ENCODE measurements at regions not wholly inside any gene's neighbourhood (a gene's known extent, or its start where the extent isn't known, plus 50 kb on each side); places are given as distances from the start of the nearest gene placed in this dataset.

GRCh38 chr1:218739426-218739825 is 394.3 kb downstream of the TGFB2 start:
- no peak overlapping the region for H3K4me3 ChIP-seq
- H3K27ac ChIP-seq = no peak overlapping the region
- peak in 4 of 11 experiments; percentile 42 to 73 (median 64); a peak in 5 of 22 replicates for TF ChIP-seq Cebpa-rat (IDR thresholded peaks at IDR 0.05)
- no peaks in the 10 kb centered on the region for H3K27me3 ChIP-seq
- H3K9me3 ChIP-seq (replicated peaks in 1 of 11) = peaks cover 0 to 14% (median 5%) of the 10 kb centered on the region in 11 experiments; a peak in 8 of 22 replicates
- peaks cover 0 to 4% (median 0%) of the 10 kb centered on the region in 10 experiments; a peak in 3 of 20 replicates for H3K4me1 ChIP-seq
- no peaks in the 10 kb centered on the region for H4K20me1 ChIP-seq
- H3K4me2 ChIP-seq = peak overlapping the region in 1 of 11 experiments; percentile 1; a peak in 1 of 22 replicates
- H3K36me3 ChIP-seq = no peaks in the 10 kb centered on the region
- H3K9ac ChIP-seq = no peak overlapping the region

GRCh38 chr1:218741852-218742251 is 396.7 kb downstream of the TGFB2 start:
- Histone ChIP-seq H4K20me1 (no peaks in the 10 kb centered on the region), H3K4me1 (peaks cover 0 to 4% (median 0%) of the 10 kb centered on the region in 10 experiments; a peak in 3 of 20 replicates), H3K9ac (no peak overlapping the region), H3K27me3 (no peaks in the 10 kb centered on the region), H3K4me2 (no peak overlapping the region), H3K27ac (no peak overlapping the region), H3K4me3 (no peak overlapping the region), H3K9me3 (replicated peaks in 1 of 11) (peaks cover 0 to 26% (median 6%) of the 10 kb centered on the region in 11 experiments; a peak in 8 of 22 replicates), H3K36me3 (no peaks in the 10 kb centered on the region)
- no peak for TF ChIP-seq Cebpa-rat (IDR thresholded peaks at IDR 0.05)

GRCh38 chr1:218742467-218743262 is 397.5 kb downstream of the TGFB2 start:
- no peaks in the 10 kb centered on the region for H3K36me3 ChIP-seq
- H3K9ac ChIP-seq = no peak overlapping the region
- H3K27me3 ChIP-seq = no peaks in the 10 kb centered on the region
- TF ChIP-seq Cebpa-rat (IDR thresholded peaks at IDR 0.05) = no peak
- H3K4me3 ChIP-seq = no peak overlapping the region
- H3K27ac ChIP-seq = no peak overlapping the region
- H3K4me1 ChIP-seq = peaks cover 0 to 4% (median 0%) of the 10 kb centered on the region in 10 experiments; a peak in 3 of 20 replicates
- no peak overlapping the region for H3K4me2 ChIP-seq
- H4K20me1 ChIP-seq = no peaks in the 10 kb centered on the region
- H3K9me3 ChIP-seq (replicated peaks in 1 of 11) = peaks cover 0 to 26% (median 6%) of the 10 kb centered on the region in 11 experiments; a peak in 9 of 22 replicates

- no peak for TF ChIP-seq Cebpa-rat (IDR thresholded peaks at IDR 0.05)
- no peak overlapping the region for H3K9ac ChIP-seq
- H3K27me3 ChIP-seq = no peaks in the 10 kb centered on the region
- H3K9me3 ChIP-seq (replicated peaks in 1 of 11) = peaks cover 2 to 36% (median 11%) of the 10 kb centered on the region in 11 experiments; a peak in 17 of 22 replicates
- no peak overlapping the region for H3K4me2 ChIP-seq
- H3K27ac ChIP-seq = no peak overlapping the region
- peaks cover 0 to 4% (median 0%) of the 10 kb centered on the region in 10 experiments; a peak in 3 of 20 replicates for H3K4me1 ChIP-seq
- H3K4me3 ChIP-seq = no peak overlapping the region
- H4K20me1 ChIP-seq = no peaks in the 10 kb centered on the region
- no peaks in the 10 kb centered on the region for H3K36me3 ChIP-seq
Observed at GRCh38 chr1:218743861-218744505, 398.8 kb downstream of the TGFB2 start.

- H3K27ac ChIP-seq = no peak overlapping the region
- no peak overlapping the region for H3K4me2 ChIP-seq
- H3K27me3 ChIP-seq = no peaks in the 10 kb centered on the region
- no peaks in the 10 kb centered on the region for H3K36me3 ChIP-seq
- TF ChIP-seq Cebpa-rat (IDR thresholded peaks at IDR 0.05) = no peak
- no peaks in the 10 kb centered on the region for H4K20me1 ChIP-seq
- no peaks in the 10 kb centered on the region for H3K4me1 ChIP-seq
- H3K9me3 ChIP-seq (replicated peaks in 1 of 11) = peaks cover 7 to 38% (median 17%) of the 10 kb centered on the region in 11 experiments; a peak in 18 of 22 replicates
- no peak overlapping the region for H3K9ac ChIP-seq
- no peak overlapping the region for H3K4me3 ChIP-seq
Observed at GRCh38 chr1:218748071-218748470, 402.9 kb downstream of the TGFB2 start.

- H3K4me1 ChIP-seq = no peaks in the 10 kb centered on the region
- no peaks in the 10 kb centered on the region for H3K36me3 ChIP-seq
- H3K4me3 ChIP-seq = no peak overlapping the region
- no peak overlapping the region for H3K4me2 ChIP-seq
- H3K9me3 ChIP-seq (replicated peaks in 1 of 11) = peaks cover 14 to 54% (median 32%) of the 10 kb centered on the region in 11 experiments
- no peaks in the 10 kb centered on the region for H3K27me3 ChIP-seq
- H4K20me1 ChIP-seq = no peaks in the 10 kb centered on the region
- no peak overlapping the region for H3K27ac ChIP-seq
- no peak for TF ChIP-seq Cebpa-rat (IDR thresholded peaks at IDR 0.05)
- no peak overlapping the region for H3K9ac ChIP-seq
Observed at GRCh38 chr1:218750216-218750970, 405.3 kb downstream of the TGFB2 start.

- H3K4me1 ChIP-seq = no peaks in the 10 kb centered on the region
- H3K4me3 ChIP-seq = no peak overlapping the region
- H3K9ac ChIP-seq = no peak overlapping the region
- no peaks in the 10 kb centered on the region for H4K20me1 ChIP-seq
- no peaks in the 10 kb centered on the region for H3K36me3 ChIP-seq
- no peak overlapping the region for H3K4me2 ChIP-seq
- H3K27ac ChIP-seq = no peak overlapping the region
- TF ChIP-seq Cebpa-rat (IDR thresholded peaks at IDR 0.05) = no peak
- peaks cover 14 to 50% (median 33%) of the 10 kb centered on the region in 11 experiments for H3K9me3 ChIP-seq (replicated peaks in 1 of 11)
- no peaks in the 10 kb centered on the region for H3K27me3 ChIP-seq
Observed at GRCh38 chr1:218751208-218751948, 406.2 kb downstream of the TGFB2 start.

GRCh38 chr1:218752126-218752525 is 407.0 kb downstream of the TGFB2 start:
- no peaks in the 10 kb centered on the region for H3K4me1 ChIP-seq
- no peaks in the 10 kb centered on the region for H3K27me3 ChIP-seq
- H4K20me1 ChIP-seq = no peaks in the 10 kb centered on the region
- H3K4me3 ChIP-seq = no peak overlapping the region
- H3K9ac ChIP-seq = no peak overlapping the region
- H3K9me3 ChIP-seq (replicated peaks in 1 of 11) = peaks cover 14 to 50% (median 33%) of the 10 kb centered on the region in 11 experiments
- no peak overlapping the region for H3K27ac ChIP-seq
- TF ChIP-seq Cebpa-rat (IDR thresholded peaks at IDR 0.05) = no peak
- H3K4me2 ChIP-seq = no peak overlapping the region
- no peaks in the 10 kb centered on the region for H3K36me3 ChIP-seq

All from BLaER1 treated with 17β-estradiol and CSF1 and Interleukin-3, amounts not matched to agents 10 nM and 100 nM (cell line).